ENCODE measurements at regions not wholly inside any gene's neighbourhood (a gene's known extent, or its start where the extent isn't known, plus 50 kb on each side); places are given as distances from the start of the nearest gene placed in this dataset.
"Not testable (repeated sequence)": the region's sequence is repeated elsewhere in the genome, so short reads cannot be mapped to it uniquely, and the experiment has no call there.

DNA sequence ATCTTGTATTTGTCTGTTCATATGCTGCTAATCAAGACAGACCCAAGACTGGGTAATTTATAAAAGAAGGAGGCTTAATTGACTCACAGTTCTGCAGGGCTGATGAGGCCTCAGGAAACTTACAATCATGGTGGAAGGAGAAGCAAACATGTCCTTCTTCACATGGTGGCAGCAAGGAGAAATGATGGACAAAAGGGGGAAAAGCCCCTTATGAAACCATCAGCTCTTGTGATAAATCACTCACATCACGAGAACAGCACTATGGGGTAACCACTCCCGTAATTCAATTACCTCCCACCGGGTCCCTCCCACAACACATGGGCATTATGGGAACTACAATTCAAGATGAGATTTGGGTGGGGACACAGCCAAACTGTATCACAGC lies 117.0 kb downstream of the TTC6 start:
- DNase-seq: not testable (repeated sequence)

- no peak for DNase-seq
These were observed 117.6 kb downstream of the TTC6 start for GRCh38 chr14:37712976-37713431.

DNA sequence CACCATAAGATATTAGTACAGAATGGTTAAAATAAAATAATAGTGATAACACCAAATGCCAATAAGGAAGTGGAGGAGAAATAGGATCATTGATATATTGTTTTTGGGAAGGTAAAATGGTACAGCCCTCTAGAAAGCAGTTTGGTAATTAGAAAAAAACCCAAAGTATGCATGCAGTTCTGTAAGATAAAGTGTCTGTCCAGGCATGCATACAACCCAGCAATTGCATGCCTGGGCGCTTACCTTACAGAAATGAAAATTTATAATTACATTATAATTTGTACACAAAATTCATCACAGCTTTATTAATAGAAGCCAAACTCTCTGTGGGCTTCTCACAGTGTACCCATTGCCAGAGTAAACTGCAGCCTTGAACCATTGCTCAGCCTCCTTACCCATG lies 124.7 kb downstream of the TTC6 start:
- no peak for DNase-seq

GRCh38 chr14:37721976-37722659 lies 126.7 kb downstream of the TTC6 start:
- peak; percentile 25 for DNase-seq

- no peak for DNase-seq
These were observed 128.1 kb downstream of the TTC6 start for GRCh38 chr14:37723515-37723914.

- DNase-seq: no peak
These were observed 131.3 kb downstream of the TTC6 start for GRCh38 chr14:37726708-37727107.

DNA sequence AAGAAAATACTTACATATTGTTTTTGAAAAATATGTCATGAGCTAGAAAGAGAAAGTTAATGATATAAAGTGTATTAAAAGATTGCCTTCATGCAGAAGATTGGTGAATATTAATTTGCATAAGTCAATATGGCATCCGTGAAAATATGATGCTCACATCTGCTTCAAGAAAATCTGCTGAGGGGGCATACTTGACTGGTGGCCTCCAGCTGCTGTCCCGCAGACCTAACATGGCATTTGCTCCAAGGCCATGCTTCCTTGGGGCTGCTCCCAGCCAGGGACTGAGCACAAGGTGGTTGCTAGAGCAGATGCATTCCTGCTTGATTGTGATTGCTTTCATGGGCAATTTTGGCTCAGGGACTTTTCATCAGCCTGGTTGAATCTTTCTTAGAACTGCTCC lies 133.8 kb downstream of the TTC6 start:
- no peak for DNase-seq

GRCh38 chr14:37731094-37731493 lies 135.7 kb downstream of the TTC6 start:
- DNase-seq: no peak

DNA sequence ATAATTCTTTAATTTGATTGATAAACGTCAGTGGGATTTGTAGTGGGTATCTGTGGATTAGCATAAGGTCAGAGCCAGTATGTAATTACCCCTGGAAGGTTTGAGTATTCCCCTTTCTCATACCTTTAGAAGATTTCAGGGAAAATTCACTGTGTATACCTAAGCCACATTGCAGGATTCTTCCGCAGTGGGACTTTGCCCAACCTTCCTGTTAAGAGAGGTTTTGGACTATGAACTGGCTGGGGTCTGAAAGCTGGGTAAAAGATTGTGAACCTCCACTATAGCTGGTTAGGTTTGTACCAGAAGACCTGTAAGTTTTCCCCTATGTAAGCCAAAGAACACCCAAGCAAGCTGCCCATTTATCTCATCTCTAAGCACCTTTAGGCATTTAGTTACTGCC lies 150.2 kb downstream of the TTC6 start:
- DNase-seq: no peak

GRCh38 chr14:37746140-37746832 lies 150.9 kb downstream of the TTC6 start:
- DNase-seq: no peak

DNA sequence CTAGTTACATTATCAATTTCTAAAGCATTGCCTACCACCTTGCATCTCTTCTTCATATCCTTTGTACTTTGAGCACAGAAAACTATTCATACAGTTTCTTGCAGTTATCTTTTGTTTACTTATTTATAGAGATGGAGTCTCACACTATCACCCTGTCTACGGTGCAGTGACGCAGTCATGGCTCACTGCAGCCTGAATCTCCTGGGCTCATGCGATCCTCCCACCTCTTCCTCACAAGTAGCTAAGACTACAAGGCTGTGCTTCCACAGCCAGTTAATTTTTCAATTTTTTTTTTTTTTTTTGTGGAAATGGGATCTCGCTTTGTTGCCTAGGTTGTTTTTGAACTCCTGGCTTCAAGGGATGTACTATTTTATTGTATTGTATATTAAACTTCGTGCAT lies 158.0 kb downstream of the TTC6 start:
- DNase-seq: no peak

DNA sequence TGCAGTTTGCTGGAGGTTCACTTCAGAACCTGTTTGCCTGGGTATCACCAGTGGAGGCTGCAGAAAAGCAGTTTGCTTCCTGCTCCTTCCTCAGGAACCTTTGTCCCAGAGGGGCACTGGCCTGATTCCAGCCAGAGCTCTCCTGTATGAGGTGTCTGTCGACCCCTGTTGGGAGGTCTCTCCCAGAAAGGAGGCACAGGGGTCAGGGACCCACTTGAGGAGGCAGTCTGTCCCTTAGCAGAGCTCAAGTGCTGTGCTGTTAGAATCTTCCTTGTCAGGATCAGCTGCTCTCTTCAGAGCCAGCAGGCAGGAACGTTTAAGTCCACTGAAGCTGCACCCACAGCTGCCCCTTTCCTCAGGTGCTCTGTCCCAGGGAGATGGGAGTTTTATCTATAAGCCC lies 164.8 kb downstream of the TTC6 start:
- not testable (repeated sequence) for DNase-seq

DNA sequence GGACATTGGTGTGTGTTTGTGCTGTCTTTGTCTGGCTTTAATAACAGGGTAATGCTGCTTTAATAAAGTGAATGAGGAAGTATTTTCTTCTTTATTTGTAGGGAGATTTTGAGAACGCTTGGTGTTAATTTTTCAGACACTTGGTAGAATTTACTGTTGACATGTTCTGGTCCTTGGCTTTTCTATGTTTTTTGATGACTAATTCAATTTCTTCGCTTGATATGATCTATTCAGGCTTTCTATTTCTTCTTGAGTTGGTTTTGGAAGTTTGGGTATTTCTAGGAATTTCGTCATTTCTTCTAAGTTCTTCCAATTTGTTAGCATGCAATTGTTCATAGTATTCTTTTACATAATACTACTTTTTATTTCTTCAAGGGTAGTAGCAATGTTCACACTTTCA lies 167.8 kb downstream of the TTC6 start:
- DNase-seq: no peak

- not testable (repeated sequence) for DNase-seq
These were observed 176.9 kb downstream of the TTC6 start for GRCh38 chr14:37772283-37772682.

- DNase-seq: no peak
These were observed 181.5 kb downstream of the TTC6 start for GRCh38 chr14:37776791-37777499.

DNA sequence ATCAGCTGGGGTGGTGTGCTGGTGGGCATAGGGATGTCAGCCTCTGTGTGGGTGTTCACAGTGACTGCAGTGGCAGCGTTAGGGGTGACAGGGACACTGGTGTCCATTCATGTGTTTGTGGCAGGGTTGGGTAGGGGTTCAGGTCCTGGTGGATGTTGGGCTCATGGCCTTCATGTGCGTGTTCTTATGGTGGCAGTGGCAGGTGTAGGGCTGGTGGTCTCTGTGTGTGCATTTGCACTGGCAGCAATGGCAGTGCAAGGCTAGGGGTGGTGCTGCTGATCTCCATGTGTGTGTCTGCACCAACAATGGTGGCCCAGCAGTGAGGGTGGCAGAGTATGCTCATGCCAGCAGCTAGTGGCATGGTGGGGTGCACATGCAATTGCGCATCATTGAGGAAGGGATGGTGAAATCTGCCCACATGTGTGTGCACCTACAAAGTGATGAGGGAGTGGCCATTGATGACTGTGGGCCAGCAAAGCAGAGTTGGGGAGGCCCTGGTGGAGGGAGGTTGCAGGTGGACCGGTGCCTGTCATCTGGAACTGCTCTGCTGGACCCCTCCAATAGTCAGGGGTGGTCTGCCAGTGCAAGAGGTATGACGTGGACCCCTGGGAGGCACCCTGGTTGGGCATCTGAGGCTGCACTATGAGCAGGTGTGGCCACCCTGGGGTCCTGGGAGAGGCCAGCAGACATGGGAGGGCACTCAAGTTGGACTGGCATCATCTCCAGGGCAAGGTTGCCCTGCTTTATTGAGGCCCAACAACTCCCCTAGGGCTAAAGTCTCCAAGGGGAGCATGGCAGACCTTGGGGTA lies 182.9 kb downstream of the TTC6 start:
- DNase-seq: no peak

- no peak for DNase-seq
These were observed 184.1 kb downstream of the TTC6 start for GRCh38 chr14:37779480-37779879.

GRCh38 chr14:37780731-37781130 lies 185.3 kb downstream of the TTC6 start:
- not testable (repeated sequence) for DNase-seq

DNA sequence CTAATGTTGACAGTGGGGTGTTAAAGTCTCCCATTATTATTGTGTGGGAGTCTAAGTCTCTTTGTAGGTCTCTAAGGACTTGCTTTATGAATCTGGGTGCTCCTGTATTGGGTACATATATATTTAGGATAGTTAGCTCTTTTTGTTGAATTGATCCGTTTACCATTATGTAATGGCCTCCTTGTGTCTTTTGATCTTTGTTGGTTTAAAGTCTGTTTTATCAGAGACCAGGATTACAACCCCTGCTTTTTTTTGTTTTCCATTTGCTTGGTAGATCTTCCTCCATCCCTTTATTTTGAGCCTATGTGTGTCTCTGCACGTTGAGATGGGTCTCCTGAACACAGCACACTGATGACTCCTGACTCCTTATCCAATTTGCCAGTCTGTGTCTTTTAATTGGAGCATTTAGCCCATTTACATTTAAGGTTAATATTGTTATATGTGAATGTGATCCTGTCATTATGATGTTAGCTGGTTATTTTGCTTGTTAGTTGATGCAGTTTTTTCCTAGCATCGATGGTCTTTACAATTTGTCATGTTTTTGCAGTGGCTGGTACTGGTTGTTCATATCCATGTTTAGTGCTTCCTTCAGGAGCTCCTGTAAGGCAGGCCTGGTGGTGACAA lies 188.9 kb downstream of the TTC6 start:
- not testable (repeated sequence) for DNase-seq

DNA sequence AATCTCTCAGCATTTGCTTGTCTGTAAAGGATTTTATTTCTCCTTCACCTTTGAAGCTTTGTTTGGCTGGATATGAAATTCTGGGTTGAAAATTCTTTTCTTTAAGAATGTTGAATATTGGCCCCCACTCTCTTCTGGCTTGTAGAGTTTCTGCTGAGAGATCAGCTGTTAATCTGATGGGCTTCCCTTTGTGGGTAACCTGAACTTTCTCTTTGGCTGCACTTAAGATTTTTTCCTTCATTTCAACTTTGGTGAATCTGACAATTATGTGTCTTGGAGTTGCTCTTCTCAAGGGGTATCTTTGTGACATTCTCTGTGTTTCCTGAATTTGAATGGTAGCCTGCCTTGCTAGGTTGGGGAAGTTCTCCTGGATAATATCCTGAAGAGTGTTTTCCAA lies 189.4 kb downstream of the TTC6 start:
- not testable (repeated sequence) for DNase-seq

- DNase-seq: not testable (repeated sequence)
These were observed 189.9 kb downstream of the TTC6 start for GRCh38 chr14:37785298-37785697.

- not testable (repeated sequence) for DNase-seq
These were observed 190.7 kb downstream of the TTC6 start for GRCh38 chr14:37786114-37786625.
